SH-SY5Y (cell line): ENCODE measurements at regions not wholly inside any gene's neighbourhood (a gene's known extent, or its start where the extent isn't known, plus 50 kb on each side); places are given as distances from the start of the nearest gene placed in this dataset.

ENCODE experiments used
- GATA2 ChIP-seq: IDR thresholded peaks from 2 replicates; pipeline ENCODE4 v1.6.1; 2011; ENCODE audit warnings: mild to moderate bottlenecking, low read depth, low read length
- GATA3 ChIP-seq: IDR thresholded peaks from 2 replicates; pipeline ENCODE4 v1.6.1; 2011; ENCODE audit warnings: low read depth, mild to moderate bottlenecking, low read length, moderate library complexity

GRCh38 chr15:62407962-62408361, 242.9 kb upstream of the C2CD4B start:
- TF ChIP-seq GATA3 (no peak), GATA2 (no peak)
